DND-41 (cell line): ENCODE measurements at regions not wholly inside any gene's neighbourhood (a gene's known extent, or its start where the extent isn't known, plus 50 kb on each side); places are given as distances from the start of the nearest gene placed in this dataset.

Source experiments
- ATAC-seq: fragments of 200-7000 bp; cut with Tn5 transposase; 3 replicates; pipeline ENCODE4 v1.9.1; 2021; ENCODE audit warnings: low read depth; ENCODE audit not compliant: insufficient read depth
- DNase-seq: peaks from one replicate; pipeline ENCODE4 v3.0.0-alpha.2; 2020
- H2AFZ ChIP-seq: 2 replicates; pipeline ENCODE4 v1.6.0; 2012; ENCODE audit warnings: low read depth, low read length
- H3K27ac ChIP-seq: 2 replicates; pipeline ENCODE4 v1.5.1; 2012; ENCODE audit warnings: low read length, inconsistent platforms
- H3K27me3 ChIP-seq: fragments of 200-600 bp; sonication (generic); 2 replicates; pipeline ENCODE4 v1.6.0; 2012; ENCODE audit warnings: low read length, mild to moderate bottlenecking, inconsistent platforms; ENCODE audit not compliant: insufficient read depth, poor library complexity
- H3K36me3 ChIP-seq: 2 replicates; pipeline ENCODE4 v1.5.1; 2012; ENCODE audit warnings: low read length, inconsistent platforms; ENCODE audit not compliant: insufficient read depth
- H3K4me1 ChIP-seq: 2 replicates; pipeline ENCODE4 v1.5.1; 2012; ENCODE audit warnings: mild to moderate bottlenecking, low read length; ENCODE audit not compliant: insufficient read depth
- H3K4me2 ChIP-seq: 2 replicates; pipeline ENCODE4 v1.6.0; 2012; ENCODE audit warnings: mild to moderate bottlenecking, moderate library complexity, low read length, inconsistent platforms; ENCODE audit not compliant: insufficient read depth
- H3K4me3 ChIP-seq, 2 experiments: fragments of 200-600 bp in 1 of 2; shearing (Covaris generic) in 1 of 2; 2 replicates each; pipeline ENCODE4 v1.5.1; 2012 to 2016; ENCODE audit warnings: inconsistent platforms in 2 of 2, low read length in 2 of 2, mild to moderate bottlenecking in 2 of 2, low read depth in 1 of 2, moderate library complexity in 1 of 2
- H3K79me2 ChIP-seq: 2 replicates; pipeline ENCODE4 v1.6.0; 2012; ENCODE audit warnings: low read length, inconsistent platforms; ENCODE audit not compliant: insufficient read depth
- H3K9ac ChIP-seq: 2 replicates; pipeline ENCODE4 v1.6.0; 2012; ENCODE audit warnings: low read depth, mild to moderate bottlenecking, inconsistent platforms, low read length, moderate library complexity
- H3K9me3 ChIP-seq: 2 replicates; pipeline ENCODE4 v1.5.1; 2012; ENCODE audit warnings: low read length, moderate library complexity, mild to moderate bottlenecking, inconsistent platforms; ENCODE audit not compliant: insufficient read depth, severe bottlenecking
- H4K20me1 ChIP-seq: 2 replicates; pipeline ENCODE4 v1.6.0; 2012; ENCODE audit warnings: low read length; ENCODE audit not compliant: insufficient read depth
- CTCF ChIP-seq: IDR thresholded peaks from 2 replicates; pipeline ENCODE4 v1.5.1; 2012; ENCODE audit warnings: borderline replicate concordance, low read length, moderate library complexity, mild to moderate bottlenecking; ENCODE audit not compliant: poor library complexity, severe bottlenecking; ENCODE audit errors: extremely low read depth
- EZH2 ChIP-seq: IDR thresholded peaks from 3 replicates; pipeline ENCODE4 v1.6.1; 2012; ENCODE audit warnings: borderline replicate concordance, low read depth, mild to moderate bottlenecking, moderate library complexity, low read length, inconsistent platforms; ENCODE audit not compliant: severe bottlenecking

- no peak for ATAC-seq
- no peak overlapping the region for H3K4me3 ChIP-seq
- no peak overlapping the region for H3K27ac ChIP-seq
- H3K9ac ChIP-seq, result no peak overlapping the region
- no peaks in the 10 kb centered on the region for H3K79me2 ChIP-seq
- H3K4me2 ChIP-seq, result no peak overlapping the region
- no peaks in the 10 kb centered on the region for H3K36me3 ChIP-seq
- no peak overlapping the region for H2AFZ ChIP-seq
- no peaks in the 10 kb centered on the region for H4K20me1 ChIP-seq
- no peaks in the 10 kb centered on the region for H3K9me3 ChIP-seq
- no peak for TF ChIP-seq CTCF
- no peak for TF ChIP-seq EZH2
- no peaks in the 10 kb centered on the region for H3K4me1 ChIP-seq
- DNase-seq, result no peak
- H3K27me3 ChIP-seq, result no peaks in the 10 kb centered on the region
These were observed 1884.3 kb upstream of the PCDH20 start for GRCh38 chr13:63299866-63300394.

GRCh38 chr13:63297163-63297562, 1881.5 kb upstream of the PCDH20 start:
- Histone ChIP-seq H2AFZ (no peak overlapping the region), H3K9ac (no peak overlapping the region), H3K4me1 (no peaks in the 10 kb centered on the region), H3K27ac (no peak overlapping the region), H3K4me2 (no peak overlapping the region), H3K9me3 (no peaks in the 10 kb centered on the region), H3K36me3 (no peaks in the 10 kb centered on the region), H3K4me3 (no peak overlapping the region), H3K27me3 (no peaks in the 10 kb centered on the region), H3K79me2 (no peaks in the 10 kb centered on the region), H4K20me1 (no peaks in the 10 kb centered on the region)
- DNase-seq (no peak), ATAC-seq (no peak)
- no peak for TF ChIP-seq EZH2
- no peak for TF ChIP-seq CTCF

GRCh38 chr13:63291701-63292100, 1876.1 kb upstream of the PCDH20 start:
- no peak overlapping the region for H2AFZ ChIP-seq
- H3K4me3 ChIP-seq, result no peak overlapping the region
- no peak overlapping the region for H3K27ac ChIP-seq
- H3K36me3 ChIP-seq, result no peaks in the 10 kb centered on the region
- ATAC-seq (no peak), DNase-seq (no peak)
- no peaks in the 10 kb centered on the region for H3K79me2 ChIP-seq
- no peaks in the 10 kb centered on the region for H3K4me1 ChIP-seq
- no peak for TF ChIP-seq CTCF
- no peak for TF ChIP-seq EZH2
- H3K9me3 ChIP-seq, result no peaks in the 10 kb centered on the region
- no peak overlapping the region for H3K4me2 ChIP-seq
- no peak overlapping the region for H3K9ac ChIP-seq
- no peaks in the 10 kb centered on the region for H4K20me1 ChIP-seq
- no peaks in the 10 kb centered on the region for H3K27me3 ChIP-seq

- TF ChIP-seq CTCF (no peak), EZH2 (no peak)
- H3K79me2 ChIP-seq, result no peaks in the 10 kb centered on the region
- no peak overlapping the region for H3K4me3 ChIP-seq
- DNase-seq (no peak), ATAC-seq (no peak)
- no peaks in the 10 kb centered on the region for H3K9me3 ChIP-seq
- H3K27ac ChIP-seq, result no peak overlapping the region
- no peak overlapping the region; the same call in 1 of the 2 replicates for H2AFZ ChIP-seq
- no peaks in the 10 kb centered on the region for H3K36me3 ChIP-seq
- H3K9ac ChIP-seq, result no peak overlapping the region
- no peaks in the 10 kb centered on the region for H4K20me1 ChIP-seq
- H3K27me3 ChIP-seq, result no peaks in the 10 kb centered on the region
- no peaks in the 10 kb centered on the region for H3K4me1 ChIP-seq
- no peak overlapping the region for H3K4me2 ChIP-seq
These were observed 1872.9 kb upstream of the PCDH20 start for GRCh38 chr13:63288576-63288975.
